HG02588 (cell line): ENCODE measurements at regions not wholly inside any gene's neighbourhood (a gene's known extent, or its start where the extent isn't known, plus 50 kb on each side); places are given as distances from the start of the nearest gene placed in this dataset.

Experiments used
- ATAC-seq: cut with Tn5 transposase; IDR thresholded peaks from one replicate; pipeline ENCODE4 v1.9.1; 2021; ENCODE audit warnings: mild to moderate bottlenecking, moderate library complexity; ENCODE audit not compliant: unreplicated experiment

DNA sequence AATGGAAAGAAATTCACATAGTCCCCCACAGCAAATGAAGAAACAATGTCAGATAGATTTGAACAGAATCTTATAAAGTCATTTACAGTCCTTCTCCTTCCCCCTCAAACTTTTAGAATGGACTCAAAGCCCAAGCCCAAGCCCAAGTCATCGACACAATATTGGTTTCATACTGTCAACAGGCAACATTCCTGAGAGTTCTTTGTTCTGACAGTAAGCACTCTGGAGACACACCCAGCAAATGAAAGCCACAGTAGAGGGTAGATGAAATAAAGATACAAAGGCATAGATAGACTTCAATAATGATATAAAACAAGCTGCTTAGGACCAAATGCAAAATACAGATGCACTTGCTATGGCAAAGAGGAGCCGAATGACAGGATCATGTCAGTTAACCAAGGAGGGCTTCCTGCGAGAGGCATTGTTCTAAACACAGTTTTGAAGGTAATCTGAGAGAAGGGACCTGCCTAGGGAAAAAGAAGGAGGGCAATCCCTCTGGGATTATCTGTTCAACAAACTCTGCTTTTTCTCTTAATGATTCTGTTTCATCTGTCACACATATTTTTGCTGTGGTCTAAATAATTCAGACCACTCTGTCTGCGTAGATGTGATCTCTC lies 97.1 kb upstream of the MAP4K3 start:
- no peak for ATAC-seq

DNA sequence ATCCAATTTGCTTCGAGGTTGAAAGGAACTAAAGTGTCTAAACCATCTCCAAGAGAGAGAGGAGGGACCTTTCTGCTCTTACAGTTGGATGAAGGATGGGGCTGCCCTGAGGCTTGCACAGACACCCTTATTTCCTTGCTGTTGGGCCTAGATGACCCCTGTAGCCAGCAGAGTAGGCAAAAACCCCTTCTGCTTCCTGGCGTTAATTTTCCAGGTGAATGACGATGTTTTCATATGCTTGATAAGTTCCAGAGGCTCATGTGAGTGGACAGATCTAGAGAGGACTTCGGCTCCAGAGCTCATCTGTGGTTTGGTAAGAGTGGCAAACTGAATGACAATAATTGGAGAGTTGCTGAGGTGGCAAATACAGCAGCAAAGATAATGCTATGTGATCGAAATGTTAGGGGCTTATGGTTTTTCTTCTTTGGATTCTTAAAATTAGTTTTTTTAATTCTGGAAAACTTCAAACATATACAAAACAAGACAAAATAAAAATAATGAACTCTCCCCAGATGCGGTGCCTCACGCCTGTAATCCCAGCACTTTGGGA lies 98.6 kb upstream of the MAP4K3 start:
- no peak for ATAC-seq

GRCh38 chr2:39537150-39537549 lies 100.1 kb upstream of the MAP4K3 start:
- no peak for ATAC-seq

DNA sequence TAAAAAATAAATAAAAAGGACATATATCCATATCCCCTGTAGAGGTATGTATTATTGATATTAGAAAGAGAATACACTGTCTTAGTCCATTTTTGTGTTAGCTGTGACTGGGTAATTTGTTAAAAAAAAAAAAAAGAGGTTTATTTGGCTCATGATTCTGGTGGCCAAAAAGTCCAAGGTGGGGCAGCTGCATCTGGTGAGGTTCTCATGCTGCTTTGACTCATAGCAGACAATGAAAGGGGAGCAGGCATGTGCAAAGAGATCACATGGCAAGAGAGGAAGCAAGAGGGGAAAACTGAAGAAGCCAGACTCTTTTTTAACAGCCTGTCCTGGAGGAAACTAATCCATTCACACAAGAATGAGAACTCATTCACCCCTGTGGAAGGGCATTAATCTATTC lies 101.6 kb upstream of the MAP4K3 start:
- ATAC-seq: no peak

- ATAC-seq: no peak
These were observed 103.3 kb upstream of the MAP4K3 start for GRCh38 chr2:39540414-39540813.

GRCh38 chr2:39541011-39541930 lies 104.2 kb upstream of the MAP4K3 start:
- no peak for ATAC-seq

GRCh38 chr2:39542523-39542922 lies 105.4 kb upstream of the MAP4K3 start:
- ATAC-seq: no peak

GRCh38 chr2:39545957-39546356 lies 108.9 kb upstream of the MAP4K3 start:
- no peak for ATAC-seq

GRCh38 chr2:39546409-39546808 lies 109.3 kb upstream of the MAP4K3 start:
- no peak for ATAC-seq

DNA sequence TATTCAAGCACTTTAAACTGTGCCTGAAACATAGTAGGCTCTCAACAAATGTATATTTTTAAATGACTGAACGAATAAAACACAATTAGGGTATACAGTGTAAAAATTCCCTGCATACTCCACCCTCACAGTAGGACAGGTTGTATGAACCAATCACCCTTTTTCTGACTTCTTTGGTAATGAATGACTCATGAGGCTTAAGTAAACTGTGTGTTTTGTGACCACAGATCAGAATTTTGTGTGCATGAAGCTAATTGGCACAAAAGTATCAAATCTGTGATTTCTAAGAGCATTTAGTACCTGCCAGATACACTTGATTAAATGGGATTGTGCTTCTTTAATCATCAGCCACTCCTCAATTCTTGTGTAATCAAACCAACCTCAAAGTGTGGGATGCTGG lies 109.9 kb upstream of the MAP4K3 start:
- no peak for ATAC-seq

GRCh38 chr2:39547811-39548719 lies 111.0 kb upstream of the MAP4K3 start:
- no peak for ATAC-seq

- no peak for ATAC-seq
These were observed 111.9 kb upstream of the MAP4K3 start for GRCh38 chr2:39549000-39549399.

- ATAC-seq: no peak
These were observed 112.8 kb upstream of the MAP4K3 start for GRCh38 chr2:39549718-39550464.

DNA sequence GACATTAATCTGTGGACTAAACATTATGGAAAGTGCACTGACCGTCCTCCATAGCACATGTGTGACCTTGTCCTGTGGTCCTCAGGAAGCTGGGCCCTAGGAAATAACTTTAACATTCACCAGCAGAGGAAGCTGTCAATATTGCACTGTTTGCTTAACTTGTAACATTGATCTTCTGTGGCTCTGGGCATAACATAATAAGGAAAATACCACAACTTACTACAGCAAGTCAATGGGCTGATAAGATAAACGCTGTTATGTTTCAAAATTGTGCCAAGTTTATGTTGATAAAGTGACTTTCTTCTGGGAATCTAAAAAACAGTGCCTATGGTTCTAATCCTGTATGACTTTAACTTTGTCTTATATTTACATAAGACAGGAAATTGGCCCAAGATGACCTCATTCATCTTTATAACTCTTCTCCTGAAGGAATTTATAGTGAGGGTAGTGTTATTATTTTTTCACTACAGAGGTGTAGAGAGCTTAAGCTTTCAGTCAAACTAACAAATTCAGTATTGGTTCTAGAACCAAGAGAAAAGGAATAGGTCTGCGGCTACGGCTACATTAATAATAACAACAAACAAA lies 113.7 kb upstream of the MAP4K3 start:
- ATAC-seq: no peak

DNA sequence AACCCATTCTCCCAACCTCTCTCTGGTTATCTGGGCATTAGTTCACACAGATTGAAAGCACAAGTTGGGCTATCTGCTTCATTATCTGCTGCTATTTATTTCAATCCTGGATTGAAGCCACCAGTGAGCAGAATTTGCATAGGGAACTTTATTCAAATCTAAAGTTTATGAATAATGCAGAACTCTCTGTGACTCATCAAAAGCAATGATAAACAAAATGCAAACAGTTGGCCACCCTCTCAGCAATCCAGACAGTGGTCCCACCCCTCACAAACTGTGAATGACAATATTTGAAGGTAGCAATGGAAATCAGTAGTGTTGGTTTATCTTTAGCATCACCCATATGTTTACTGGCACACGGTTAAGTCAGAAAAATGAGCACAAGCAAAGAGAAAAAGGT lies 106.8 kb upstream of the TMEM178A start:
- ATAC-seq: no peak

DNA sequence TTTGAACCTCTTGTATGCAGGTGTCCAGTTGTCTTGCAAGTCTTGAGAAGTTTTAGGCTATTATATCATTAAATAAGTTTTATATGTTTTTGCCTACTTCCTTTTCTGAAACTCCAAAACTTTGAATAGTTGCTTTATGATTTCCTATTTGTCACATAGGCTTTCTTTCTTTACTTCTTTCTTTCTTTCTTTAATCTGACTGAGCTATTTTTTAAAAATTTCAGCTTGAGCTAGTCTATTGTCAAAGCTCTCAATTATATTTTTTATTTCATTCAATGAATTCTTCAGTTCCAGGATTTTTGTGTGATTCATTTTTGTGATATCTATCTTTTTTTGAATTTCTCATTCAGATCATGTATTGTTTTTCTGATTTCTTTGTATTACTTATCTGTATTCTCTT lies 102.1 kb upstream of the TMEM178A start:
- no peak for ATAC-seq

DNA sequence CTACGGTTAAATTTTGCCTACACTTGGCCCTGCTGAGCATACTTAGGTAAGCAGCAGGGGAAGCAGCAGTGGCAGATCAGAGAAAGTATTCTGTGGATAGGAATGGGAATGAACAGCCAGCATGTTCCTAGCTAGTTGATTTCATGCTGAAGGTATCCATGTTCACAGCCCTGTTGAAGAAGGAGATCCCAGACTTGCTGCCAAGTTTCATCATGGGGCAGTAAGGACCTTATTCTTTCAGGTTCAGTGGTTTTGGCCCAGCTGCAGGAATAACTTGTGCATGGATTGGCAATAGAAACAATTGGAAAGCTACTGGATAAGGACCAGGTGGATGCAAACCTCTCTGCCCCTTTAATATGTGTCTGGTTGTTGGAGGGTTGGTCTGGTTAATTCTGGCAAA lies 98.2 kb upstream of the TMEM178A start:
- no peak for ATAC-seq

DNA sequence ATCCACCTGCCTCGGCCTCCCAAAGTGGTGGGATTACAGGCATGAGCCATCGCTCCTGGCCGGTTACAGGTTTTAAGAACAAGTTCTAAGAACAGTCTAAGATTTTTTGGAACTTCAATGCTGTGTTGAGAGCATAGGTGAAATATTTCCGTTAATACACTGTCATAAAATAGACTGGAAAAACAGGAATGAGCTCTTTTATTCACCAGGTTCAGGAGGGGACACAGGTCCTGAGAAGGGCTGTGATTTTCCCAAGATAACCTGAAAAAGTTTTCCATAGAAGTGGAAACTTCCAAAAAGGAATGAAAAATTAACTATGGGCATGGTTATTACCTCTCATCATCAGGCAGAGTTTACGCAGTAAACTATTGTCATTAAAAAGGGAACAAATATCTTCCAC lies 97.6 kb upstream of the TMEM178A start:
- no peak for ATAC-seq

GRCh38 chr2:39568561-39569006 lies 97.1 kb upstream of the TMEM178A start:
- no peak for ATAC-seq

DNA sequence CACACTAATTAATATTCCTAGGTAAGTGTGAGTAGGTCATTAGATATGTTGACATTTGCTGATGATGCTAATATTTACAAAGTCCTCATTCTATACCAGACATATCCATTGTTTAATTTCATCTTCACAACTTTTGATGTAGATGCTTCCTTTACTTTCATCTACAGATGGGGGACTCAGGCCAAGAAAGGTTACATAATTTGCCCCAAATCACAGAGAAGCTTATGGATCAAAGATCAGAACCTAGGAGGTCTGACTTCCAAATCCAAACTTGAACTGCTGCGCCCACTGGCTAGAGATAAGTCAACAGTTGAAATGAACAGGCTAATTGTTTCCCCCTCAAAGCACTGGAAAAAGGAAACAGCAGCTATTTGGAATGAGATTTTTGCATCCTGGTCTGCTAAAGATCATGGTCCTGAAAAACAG lies 95.6 kb upstream of the TMEM178A start:
- ATAC-seq: no peak
